ENCODE measurements at regions not wholly inside any gene's neighbourhood (a gene's known extent, or its start where the extent isn't known, plus 50 kb on each side); places are given as distances from the start of the nearest gene placed in this dataset.
"Not testable (repeated sequence)": the region's sequence is repeated elsewhere in the genome, so short reads cannot be mapped to it uniquely, and the experiment has no call there.

DNA sequence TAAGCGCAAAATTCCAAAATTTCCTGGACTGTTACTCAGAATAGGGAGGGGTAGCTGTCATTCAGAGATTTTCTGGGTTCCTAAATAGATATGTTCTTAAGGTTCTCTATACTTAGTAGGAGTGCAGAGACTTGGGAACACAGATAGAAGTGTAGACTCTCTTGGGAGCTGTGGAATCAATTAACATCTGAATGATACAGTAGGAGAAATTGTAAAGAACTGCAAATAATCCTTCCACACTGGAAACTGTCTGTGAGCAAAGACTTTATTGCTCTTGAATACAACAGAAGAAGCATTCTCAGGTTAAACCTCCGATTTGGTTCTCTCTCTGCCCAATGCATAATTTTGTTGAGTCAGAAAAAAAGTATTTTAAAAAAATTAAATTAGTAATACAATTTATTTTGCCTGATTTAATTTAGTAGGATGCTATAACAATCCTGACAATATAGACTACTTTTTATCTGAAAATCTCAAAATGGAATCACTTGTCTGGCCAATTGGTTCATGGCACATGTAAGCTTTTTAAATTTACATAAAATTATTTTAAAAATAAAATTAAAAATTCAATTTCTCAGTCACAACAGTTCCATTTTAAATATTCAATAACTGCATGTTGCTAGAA is 1754.3 kb downstream of the PLA2G4A start:
- FAIRE-seq, result no peak
- no peak for TF ChIP-seq POLR2A (IDR thresholded peaks at IDR 0.05; ENCODE audit: low read depth, low read length)
- no peak for DNase-seq (ENCODE audit: insufficient read length)

DNA sequence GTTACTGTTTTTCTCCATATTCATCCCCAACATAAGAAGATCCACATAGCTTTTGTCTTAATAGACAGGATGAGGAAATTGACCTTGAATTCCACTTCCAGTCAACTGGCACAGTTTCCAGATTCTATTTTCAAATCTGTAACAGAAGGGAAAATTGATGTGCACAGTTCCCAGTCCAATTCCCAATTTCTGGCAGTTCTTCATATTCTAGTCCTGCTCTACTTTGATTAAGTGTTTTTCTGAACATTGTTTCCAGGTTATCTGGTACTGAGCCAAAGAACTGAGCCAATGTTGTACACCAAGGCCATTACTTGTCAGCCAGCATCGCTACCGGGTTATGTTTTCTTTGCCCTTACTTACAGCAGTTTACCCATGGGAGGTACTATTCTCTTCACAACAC is 1755.4 kb downstream of the PLA2G4A start:
- DNase-seq (ENCODE audit: insufficient read length) (no peak), FAIRE-seq (no peak)
- TF ChIP-seq POLR2A (IDR thresholded peaks at IDR 0.05; ENCODE audit: low read depth, low read length), result no peak
- TF ChIP-seq TAF1 (IDR thresholded peaks at IDR 0.05; ENCODE audit: borderline replicate concordance, low read depth, low read length), result no peak
- TF ChIP-seq POLR2AphosphoS5 (IDR thresholded peaks at IDR 0.05; ENCODE audit: low read depth, low read length), result no peak

DNA sequence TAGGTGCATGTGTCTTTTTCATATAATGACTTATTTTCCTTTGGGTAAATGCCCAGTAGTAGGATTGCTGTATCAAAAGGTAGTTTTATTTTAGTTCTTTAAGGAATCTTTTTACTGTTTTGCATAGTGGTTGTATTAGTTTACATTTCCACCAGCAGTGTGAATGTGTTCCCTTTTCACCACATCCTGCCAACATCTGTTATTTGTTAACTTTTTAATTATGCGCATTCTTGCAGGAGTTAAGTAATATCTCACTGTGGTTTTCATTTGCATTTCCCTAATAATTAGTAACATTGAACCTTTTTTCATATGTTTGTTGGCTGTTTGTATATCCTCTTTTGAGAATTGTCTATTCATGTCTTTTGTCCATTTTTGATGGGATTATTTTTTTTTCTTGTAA is 1761.9 kb downstream of the PLA2G4A start:
- FAIRE-seq (no peak), DNase-seq (ENCODE audit: insufficient read length) (no peak)
- TF ChIP-seq TAF1 (IDR thresholded peaks at IDR 0.05; ENCODE audit: borderline replicate concordance, low read depth, low read length) (no peak), POLR2AphosphoS5 (IDR thresholded peaks at IDR 0.05; ENCODE audit: low read depth, low read length) (no peak)

DNA sequence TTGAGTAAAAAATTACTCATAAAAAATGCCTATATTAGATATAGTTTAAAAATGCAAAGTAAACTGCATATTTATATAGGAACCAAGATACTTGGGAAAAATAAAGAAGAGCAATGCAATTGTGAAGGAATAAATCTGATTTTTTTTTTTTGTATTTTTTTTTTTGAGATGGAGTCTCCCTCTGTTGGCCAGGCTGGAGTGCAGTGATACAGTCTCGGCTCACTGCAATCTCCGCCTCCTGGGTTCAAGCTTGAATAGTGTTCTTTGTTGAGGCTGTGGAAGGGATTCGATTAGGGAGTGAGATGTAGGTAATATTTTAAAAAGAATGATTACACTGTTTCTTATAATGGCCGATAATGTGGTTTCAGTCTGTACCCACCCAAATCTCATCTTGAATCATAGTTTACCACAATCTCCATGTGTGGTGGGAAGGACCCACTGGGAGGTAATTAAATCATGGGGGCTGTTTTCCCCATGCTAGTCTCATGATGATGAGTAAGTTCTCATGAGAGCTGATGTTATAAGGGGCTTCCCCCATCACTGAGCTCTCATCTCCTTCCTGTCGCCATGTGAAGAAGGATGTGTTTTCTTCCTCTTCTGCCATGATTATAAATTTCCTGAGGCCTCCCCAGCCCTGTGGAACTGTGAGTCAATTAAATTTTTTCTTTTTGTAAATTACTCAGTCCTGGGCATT is 1765.9 kb downstream of the PLA2G4A start:
- TF ChIP-seq TAF1 (IDR thresholded peaks at IDR 0.05; ENCODE audit: borderline replicate concordance, low read depth, low read length) (no peak), POLR2AphosphoS5 (IDR thresholded peaks at IDR 0.05; ENCODE audit: low read depth, low read length) (no peak), POLR2A (IDR thresholded peaks at IDR 0.05; ENCODE audit: low read depth, low read length) (no peak)
- FAIRE-seq (no peak), DNase-seq (ENCODE audit: insufficient read length) (no peak)

DNA sequence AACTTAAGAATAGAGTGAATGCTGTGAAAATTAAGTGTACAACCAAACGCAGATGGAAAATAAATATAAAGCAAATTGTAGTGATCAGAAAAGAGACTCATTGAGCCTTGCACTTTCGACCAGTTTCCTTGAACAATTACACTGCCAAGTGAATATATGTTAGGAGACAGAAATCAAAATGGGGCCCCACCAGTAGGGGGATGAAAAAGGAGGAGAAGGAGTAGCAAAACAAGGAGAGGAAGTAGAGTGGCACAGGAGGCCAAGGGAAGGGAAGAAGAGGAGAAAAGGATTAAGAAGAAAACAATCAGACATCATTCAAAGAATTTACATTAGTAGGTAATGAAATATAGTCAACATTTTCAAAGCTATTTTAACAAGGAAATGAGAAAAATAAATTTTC is 1770.6 kb downstream of the PLA2G4A start:
- FAIRE-seq (no peak), DNase-seq (ENCODE audit: insufficient read length) (no peak)
- TF ChIP-seq TAF1 (IDR thresholded peaks at IDR 0.05; ENCODE audit: borderline replicate concordance, low read depth, low read length) (no peak), POLR2A (IDR thresholded peaks at IDR 0.05; ENCODE audit: low read depth, low read length) (no peak), POLR2AphosphoS5 (IDR thresholded peaks at IDR 0.05; ENCODE audit: low read depth, low read length) (no peak)

DNA sequence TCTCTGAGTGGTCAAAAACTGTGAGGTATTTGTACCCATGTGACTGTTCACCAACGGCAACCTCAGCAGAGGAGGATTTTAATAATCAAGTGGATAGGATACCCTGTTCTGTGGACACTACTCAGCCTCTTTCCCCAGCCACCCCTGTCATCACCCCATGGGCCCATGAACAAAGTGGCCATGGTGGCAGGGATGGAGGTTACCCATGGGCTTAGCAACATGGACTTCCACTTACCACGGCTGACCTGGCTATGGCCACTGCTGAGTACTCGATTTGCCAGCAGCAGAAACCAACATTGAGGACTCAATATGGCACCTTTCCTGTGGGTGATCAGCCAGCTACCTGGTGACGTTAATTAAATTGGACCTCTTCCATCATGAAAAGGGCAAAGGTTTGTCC is 1782.7 kb downstream of the PLA2G4A start:
- TF ChIP-seq POLR2AphosphoS5 (IDR thresholded peaks at IDR 0.05; ENCODE audit: low read depth, low read length) (no peak), TAF1 (IDR thresholded peaks at IDR 0.05; ENCODE audit: borderline replicate concordance, low read depth, low read length) (no peak), POLR2A (IDR thresholded peaks at IDR 0.05; ENCODE audit: low read depth, low read length) (no peak)
- FAIRE-seq, result no peak
- DNase-seq (ENCODE audit: insufficient read length), result no peak

DNA sequence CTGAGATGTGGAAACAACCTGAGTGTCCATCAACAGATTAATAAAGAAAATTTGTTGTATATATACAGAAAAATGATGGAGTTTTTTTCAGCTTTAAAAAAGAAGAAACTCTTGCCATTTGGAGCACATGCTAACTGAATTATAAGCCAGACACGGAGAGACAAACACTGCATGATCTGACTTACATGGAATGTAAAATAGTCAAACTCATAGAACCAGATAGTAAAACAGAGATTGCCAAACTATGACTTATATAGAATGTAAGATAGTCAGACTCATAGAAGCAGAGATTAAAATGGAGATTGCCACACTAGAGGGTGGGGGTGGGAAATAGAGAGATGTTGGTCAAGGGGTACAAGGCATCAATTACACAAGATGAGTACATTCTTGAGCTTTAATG is 1786.6 kb downstream of the PLA2G4A start:
- FAIRE-seq (no peak), DNase-seq (ENCODE audit: insufficient read length) (no peak)
- TF ChIP-seq TAF1 (IDR thresholded peaks at IDR 0.05; ENCODE audit: borderline replicate concordance, low read depth, low read length), result no peak

DNA sequence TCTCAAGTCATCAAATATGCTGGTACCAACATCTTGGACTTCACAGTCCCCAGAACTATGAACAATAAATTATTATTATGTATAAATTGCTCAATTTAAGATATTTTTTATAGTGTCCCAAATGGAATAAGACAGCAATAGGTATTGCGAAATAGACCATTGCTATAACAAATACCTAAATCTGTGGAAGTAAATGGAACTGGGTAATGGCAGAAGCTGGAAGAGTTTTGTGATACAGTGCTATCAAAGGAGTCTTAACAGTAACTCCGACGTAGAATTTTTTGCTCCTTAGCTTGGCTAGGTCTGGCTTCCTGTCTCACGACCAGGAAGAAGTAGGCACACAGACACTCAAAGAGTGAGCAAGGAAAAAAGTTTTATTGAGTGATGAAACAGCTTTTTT is 1791.5 kb downstream of the PLA2G4A start:
- DNase-seq (ENCODE audit: insufficient read length) (no peak), FAIRE-seq (no peak)
- TF ChIP-seq TAF1 (IDR thresholded peaks at IDR 0.05; ENCODE audit: borderline replicate concordance, low read depth, low read length) (no peak), POLR2AphosphoS5 (IDR thresholded peaks at IDR 0.05; ENCODE audit: low read depth, low read length) (no peak), POLR2A (IDR thresholded peaks at IDR 0.05; ENCODE audit: low read depth, low read length) (no peak)

DNA sequence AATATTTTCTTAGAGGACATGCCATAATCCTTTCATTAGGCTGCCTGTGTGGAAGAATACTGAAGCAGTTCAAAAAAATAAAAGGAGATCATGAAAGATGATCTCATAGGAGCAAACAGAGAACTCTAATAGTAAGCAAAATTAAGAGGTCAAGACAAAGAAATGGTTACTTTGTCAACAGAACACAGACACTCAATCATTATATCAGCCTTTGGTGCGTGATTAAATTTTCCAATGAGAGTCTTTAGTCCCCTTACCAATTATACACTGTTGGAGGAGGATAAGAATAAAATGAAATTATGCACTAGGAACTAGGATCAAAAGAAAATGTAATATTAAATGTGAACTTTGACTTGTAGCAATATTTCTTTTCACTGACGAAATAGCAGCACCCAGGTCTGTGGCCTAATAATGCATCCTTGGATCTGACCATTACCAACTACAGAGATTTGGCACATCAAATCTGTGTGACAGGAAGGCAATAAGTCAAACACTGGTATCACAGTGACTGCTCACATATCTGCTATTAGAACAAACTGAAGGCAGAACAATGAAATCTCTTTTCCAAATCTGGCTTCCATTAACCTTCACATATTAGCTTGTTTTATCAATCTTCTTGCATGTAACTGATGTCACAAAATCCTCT is 1812.9 kb downstream of the PLA2G4A start:
- no peak for DNase-seq (ENCODE audit: insufficient read length)
- no peak for FAIRE-seq
- TF ChIP-seq POLR2AphosphoS5 (IDR thresholded peaks at IDR 0.05; ENCODE audit: low read depth, low read length) (no peak), POLR2A (IDR thresholded peaks at IDR 0.05; ENCODE audit: low read depth, low read length) (no peak), TAF1 (IDR thresholded peaks at IDR 0.05; ENCODE audit: borderline replicate concordance, low read depth, low read length) (no peak)

DNA sequence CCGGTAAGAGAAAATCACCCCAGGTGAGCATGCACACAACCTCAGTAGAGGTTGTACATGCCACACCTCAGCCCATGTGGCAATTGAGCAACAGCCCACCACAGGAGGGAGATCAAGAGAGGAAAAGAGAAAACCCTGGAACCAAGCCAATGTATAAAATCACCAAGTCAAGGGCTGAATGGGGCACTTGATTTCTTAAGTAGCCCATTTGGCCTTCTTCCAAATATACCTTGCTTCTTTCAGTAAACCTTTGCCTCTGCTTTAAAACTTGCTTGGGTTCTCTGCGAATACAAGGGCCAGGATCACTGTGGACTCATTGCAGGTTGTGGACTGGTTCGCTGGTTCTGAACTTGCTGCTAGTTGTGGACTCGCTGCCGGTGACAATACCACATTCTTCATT is 1814.0 kb downstream of the PLA2G4A start:
- DNase-seq (ENCODE audit: insufficient read length) (no peak), FAIRE-seq (no peak)
- TF ChIP-seq TAF1 (IDR thresholded peaks at IDR 0.05; ENCODE audit: borderline replicate concordance, low read depth, low read length), result no peak
- no peak for TF ChIP-seq POLR2AphosphoS5 (IDR thresholded peaks at IDR 0.05; ENCODE audit: low read depth, low read length)
- TF ChIP-seq POLR2A (IDR thresholded peaks at IDR 0.05; ENCODE audit: low read depth, low read length), result no peak

DNA sequence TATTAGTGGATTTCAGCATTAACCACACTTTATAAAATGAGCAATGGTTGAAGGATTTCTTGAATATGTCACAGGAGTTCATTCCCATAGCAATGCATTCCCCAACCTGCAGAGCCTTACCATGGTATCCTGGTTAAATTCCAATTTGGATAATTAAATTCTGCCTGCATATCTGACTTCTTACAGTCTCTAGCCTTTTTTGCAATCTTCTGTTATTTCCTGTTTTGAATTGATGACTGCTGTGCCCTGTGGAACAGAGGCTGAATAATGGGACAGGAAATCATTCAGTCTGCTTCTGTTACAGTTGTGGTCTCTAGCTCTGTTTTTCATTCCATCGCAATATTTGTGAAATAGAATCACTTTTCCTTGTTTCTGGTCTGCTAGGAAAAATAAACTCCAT is 1823.9 kb downstream of the PLA2G4A start:
- no peak for DNase-seq (ENCODE audit: insufficient read length)
- FAIRE-seq, result no peak
- TF ChIP-seq TAF1 (IDR thresholded peaks at IDR 0.05; ENCODE audit: borderline replicate concordance, low read depth, low read length) (no peak), POLR2AphosphoS5 (IDR thresholded peaks at IDR 0.05; ENCODE audit: low read depth, low read length) (no peak), POLR2A (IDR thresholded peaks at IDR 0.05; ENCODE audit: low read depth, low read length) (no peak)

DNA sequence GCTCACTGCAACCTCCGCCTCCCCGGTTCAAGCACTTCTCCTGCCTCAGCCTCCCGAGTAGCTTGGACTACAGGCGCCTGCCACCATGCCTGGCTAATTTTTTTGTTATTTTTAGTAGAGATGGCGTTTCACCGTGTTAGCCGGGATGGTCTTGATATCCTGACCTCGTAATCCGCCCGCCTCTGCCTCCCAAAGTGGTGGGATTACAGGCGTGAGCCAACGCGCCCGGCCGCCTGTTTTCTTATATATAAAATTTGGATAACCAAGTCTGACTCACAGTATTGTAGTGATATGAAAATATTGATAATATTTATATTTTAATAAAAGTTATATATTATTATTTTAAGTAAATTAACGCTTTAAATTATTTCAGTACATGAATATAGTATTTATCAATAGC is 1821.7 kb downstream of the BRINP3 start:
- DNase-seq (ENCODE audit: insufficient read length); FAIRE-seq: not testable (repeated sequence)

All from GM12892 (cell line).